Sigmoid colon (tissue), 3 donors: ENCODE measurements at regions not wholly inside any gene's neighbourhood (a gene's known extent, or its start where the extent isn't known, plus 50 kb on each side); places are given as distances from the start of the nearest gene placed in this dataset.

Experiments used
- CTCF ChIP-seq, 4 experiments: fragments of 450-650 bp in 3 of 4; fragments of 200-600 bp in 1 of 4; IDR thresholded peaks; one replicate each; pipeline ENCODE4 v1.5.1; 2016 to 2019; ENCODE audit warnings: antibody characterized with exemption in 4 of 4, mild to moderate bottlenecking in 3 of 4, moderate library complexity in 2 of 4
- POLR2A ChIP-seq, 2 donors: fragments of 450-650 bp; IDR thresholded peaks; one replicate each; pipeline ENCODE4 v1.6.1; 2016; ENCODE audit warnings: antibody characterized with exemption in 2 of 2, mild to moderate bottlenecking in 2 of 2, moderate library complexity in 2 of 2

GRCh38 chr5:82521431-82522051 is 243.4 kb upstream of the RPS23 start:
- TF ChIP-seq CTCF (IDR thresholded peaks at IDR 0.05), result no peak
- TF ChIP-seq POLR2A (IDR thresholded peaks at IDR 0.05), result no peak
